ENCODE measurements at regions not wholly inside any gene's neighbourhood (a gene's known extent, or its start where the extent isn't known, plus 50 kb on each side); places are given as distances from the start of the nearest gene placed in this dataset.

DNA sequence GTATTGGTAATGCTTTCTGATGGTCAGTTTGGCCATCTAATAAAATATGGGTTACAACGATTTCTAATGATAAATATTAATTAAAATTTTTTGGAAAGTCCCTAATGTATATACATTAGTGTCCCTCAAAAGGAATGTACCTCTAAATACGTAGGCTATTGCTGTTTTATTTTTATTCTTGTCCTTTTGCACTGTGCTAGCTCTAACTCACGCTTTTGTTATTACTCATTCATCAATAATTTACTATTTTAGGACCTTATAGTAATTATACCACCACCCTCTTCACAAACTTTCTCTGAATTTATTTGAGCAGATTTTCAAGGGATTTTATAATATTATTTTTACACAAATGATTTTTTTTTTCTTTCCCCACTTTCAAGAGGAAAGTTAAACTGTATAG is 795.9 kb upstream of the PCDH9 start (continued):
- TF ChIP-seq, protein P1, sequence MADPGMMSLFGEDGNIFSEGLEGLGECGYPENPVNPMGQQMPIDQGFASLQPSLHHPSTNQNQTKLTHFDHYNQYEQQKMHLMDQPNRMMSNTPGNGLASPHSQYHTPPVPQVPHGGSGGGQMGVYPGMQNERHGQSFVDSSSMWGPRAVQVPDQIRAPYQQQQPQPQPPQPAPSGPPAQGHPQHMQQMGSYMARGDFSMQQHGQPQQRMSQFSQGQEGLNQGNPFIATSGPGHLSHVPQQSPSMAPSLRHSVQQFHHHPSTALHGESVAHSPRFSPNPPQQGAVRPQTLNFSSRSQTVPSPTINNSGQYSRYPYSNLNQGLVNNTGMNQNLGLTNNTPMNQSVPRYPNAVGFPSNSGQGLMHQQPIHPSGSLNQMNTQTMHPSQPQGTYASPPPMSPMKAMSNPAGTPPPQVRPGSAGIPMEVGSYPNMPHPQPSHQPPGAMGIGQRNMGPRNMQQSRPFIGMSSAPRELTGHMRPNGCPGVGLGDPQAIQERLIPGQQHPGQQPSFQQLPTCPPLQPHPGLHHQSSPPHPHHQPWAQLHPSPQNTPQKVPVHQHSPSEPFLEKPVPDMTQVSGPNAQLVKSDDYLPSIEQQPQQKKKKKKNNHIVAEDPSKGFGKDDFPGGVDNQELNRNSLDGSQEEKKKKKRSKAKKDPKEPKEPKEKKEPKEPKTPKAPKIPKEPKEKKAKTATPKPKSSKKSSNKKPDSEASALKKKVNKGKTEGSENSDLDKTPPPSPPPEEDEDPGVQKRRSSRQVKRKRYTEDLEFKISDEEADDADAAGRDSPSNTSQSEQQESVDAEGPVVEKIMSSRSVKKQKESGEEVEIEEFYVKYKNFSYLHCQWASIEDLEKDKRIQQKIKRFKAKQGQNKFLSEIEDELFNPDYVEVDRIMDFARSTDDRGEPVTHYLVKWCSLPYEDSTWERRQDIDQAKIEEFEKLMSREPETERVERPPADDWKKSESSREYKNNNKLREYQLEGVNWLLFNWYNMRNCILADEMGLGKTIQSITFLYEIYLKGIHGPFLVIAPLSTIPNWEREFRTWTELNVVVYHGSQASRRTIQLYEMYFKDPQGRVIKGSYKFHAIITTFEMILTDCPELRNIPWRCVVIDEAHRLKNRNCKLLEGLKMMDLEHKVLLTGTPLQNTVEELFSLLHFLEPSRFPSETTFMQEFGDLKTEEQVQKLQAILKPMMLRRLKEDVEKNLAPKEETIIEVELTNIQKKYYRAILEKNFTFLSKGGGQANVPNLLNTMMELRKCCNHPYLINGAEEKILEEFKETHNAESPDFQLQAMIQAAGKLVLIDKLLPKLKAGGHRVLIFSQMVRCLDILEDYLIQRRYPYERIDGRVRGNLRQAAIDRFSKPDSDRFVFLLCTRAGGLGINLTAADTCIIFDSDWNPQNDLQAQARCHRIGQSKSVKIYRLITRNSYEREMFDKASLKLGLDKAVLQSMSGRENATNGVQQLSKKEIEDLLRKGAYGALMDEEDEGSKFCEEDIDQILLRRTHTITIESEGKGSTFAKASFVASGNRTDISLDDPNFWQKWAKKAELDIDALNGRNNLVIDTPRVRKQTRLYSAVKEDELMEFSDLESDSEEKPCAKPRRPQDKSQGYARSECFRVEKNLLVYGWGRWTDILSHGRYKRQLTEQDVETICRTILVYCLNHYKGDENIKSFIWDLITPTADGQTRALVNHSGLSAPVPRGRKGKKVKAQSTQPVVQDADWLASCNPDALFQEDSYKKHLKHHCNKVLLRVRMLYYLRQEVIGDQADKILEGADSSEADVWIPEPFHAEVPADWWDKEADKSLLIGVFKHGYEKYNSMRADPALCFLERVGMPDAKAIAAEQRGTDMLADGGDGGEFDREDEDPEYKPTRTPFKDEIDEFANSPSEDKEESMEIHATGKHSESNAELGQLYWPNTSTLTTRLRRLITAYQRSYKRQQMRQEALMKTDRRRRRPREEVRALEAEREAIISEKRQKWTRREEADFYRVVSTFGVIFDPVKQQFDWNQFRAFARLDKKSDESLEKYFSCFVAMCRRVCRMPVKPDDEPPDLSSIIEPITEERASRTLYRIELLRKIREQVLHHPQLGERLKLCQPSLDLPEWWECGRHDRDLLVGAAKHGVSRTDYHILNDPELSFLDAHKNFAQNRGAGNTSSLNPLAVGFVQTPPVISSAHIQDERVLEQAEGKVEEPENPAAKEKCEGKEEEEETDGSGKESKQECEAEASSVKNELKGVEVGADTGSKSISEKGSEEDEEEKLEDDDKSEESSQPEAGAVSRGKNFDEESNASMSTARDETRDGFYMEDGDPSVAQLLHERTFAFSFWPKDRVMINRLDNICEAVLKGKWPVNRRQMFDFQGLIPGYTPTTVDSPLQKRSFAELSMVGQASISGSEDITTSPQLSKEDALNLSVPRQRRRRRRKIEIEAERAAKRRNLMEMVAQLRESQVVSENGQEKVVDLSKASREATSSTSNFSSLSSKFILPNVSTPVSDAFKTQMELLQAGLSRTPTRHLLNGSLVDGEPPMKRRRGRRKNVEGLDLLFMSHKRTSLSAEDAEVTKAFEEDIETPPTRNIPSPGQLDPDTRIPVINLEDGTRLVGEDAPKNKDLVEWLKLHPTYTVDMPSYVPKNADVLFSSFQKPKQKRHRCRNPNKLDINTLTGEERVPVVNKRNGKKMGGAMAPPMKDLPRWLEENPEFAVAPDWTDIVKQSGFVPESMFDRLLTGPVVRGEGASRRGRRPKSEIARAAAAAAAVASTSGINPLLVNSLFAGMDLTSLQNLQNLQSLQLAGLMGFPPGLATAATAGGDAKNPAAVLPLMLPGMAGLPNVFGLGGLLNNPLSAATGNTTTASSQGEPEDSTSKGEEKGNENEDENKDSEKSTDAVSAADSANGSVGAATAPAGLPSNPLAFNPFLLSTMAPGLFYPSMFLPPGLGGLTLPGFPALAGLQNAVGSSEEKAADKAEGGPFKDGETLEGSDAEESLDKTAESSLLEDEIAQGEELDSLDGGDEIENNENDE (IDR thresholded peaks at IDR 0.05; ENCODE audit: insufficient replicate concordance, low read length): no peak
- TF ChIP-seq, protein P2, sequence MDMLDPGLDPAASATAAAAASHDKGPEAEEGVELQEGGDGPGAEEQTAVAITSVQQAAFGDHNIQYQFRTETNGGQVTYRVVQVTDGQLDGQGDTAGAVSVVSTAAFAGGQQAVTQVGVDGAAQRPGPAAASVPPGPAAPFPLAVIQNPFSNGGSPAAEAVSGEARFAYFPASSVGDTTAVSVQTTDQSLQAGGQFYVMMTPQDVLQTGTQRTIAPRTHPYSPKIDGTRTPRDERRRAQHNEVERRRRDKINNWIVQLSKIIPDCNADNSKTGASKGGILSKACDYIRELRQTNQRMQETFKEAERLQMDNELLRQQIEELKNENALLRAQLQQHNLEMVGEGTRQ (IDR thresholded peaks at IDR 0.05; ENCODE audit: low read length): no peak
- TF ChIP-seq SP4 (IDR thresholded peaks at IDR 0.05; ENCODE audit: low read length): no peak
- no peak for TF ChIP-seq GTF2F1 (IDR thresholded peaks at IDR 0.05; ENCODE audit: borderline replicate concordance, low read depth, low read length)
- TF ChIP-seq CBX8 (IDR thresholded peaks at IDR 0.05; ENCODE audit: borderline replicate concordance, low read depth, low read length): no peak
- TF ChIP-seq TBP (IDR thresholded peaks at IDR 0.05; ENCODE audit: low read depth, low read length): no peak
- no peak for TF ChIP-seq TAF1 (IDR thresholded peaks at IDR 0.05; ENCODE audit: low read depth, low read length)

All from H1 (cell line).